ENCODE measurements at regions not wholly inside any gene's neighbourhood (a gene's known extent, or its start where the extent isn't known, plus 50 kb on each side); places are given as distances from the start of the nearest gene placed in this dataset.

GRCh38 chr6:65938000-65938399, 231.0 kb upstream of the EYS start:
- Histone ChIP-seq H3K9me3 (no peaks in the 10 kb centered on the region), H3K27me3 (ENCODE audit: insufficient read depth in 3 of 3, low read length in 2 of 3) (no peaks in the 10 kb centered on the region), H3K36me3 (ENCODE audit: insufficient read depth in 1 of 2, low read depth in 1 of 2) (no peaks in the 10 kb centered on the region), H3K4me1 (no peaks in the 10 kb centered on the region), H3K4me3 (no peak overlapping the region), H3K27ac (no peak overlapping the region)
- ATAC-seq, result no peak
- 30 to 47% (median 45%) methylated on average over 2 of the region's 2 CpGs for WGBS, 3 donors
- intact Hi-C loops (cut with DNase I), result no loop called here
- DNase-seq, result no peak
- no peak for TF ChIP-seq CTCF (IDR thresholded peaks at IDR 0.05)

GRCh38 chr6:65935412-65935811, 228.4 kb upstream of the EYS start:
- no peak overlapping the region for H3K27ac ChIP-seq
- no peaks in the 10 kb centered on the region for H3K36me3 ChIP-seq (ENCODE audit: insufficient read depth in 1 of 2, low read depth in 1 of 2)
- DNase-seq (no peak), ATAC-seq (no peak)
- TF ChIP-seq CTCF (IDR thresholded peaks at IDR 0.05), result no peak
- no peak overlapping the region for H3K4me3 ChIP-seq
- H3K27me3 ChIP-seq (ENCODE audit: insufficient read depth in 3 of 3, low read length in 2 of 3), result no peaks in the 10 kb centered on the region
- intact Hi-C loops (cut with DNase I), result no loop called here
- H3K4me1 ChIP-seq, result no peaks in the 10 kb centered on the region
- 81 to 97% (median 95%) methylated on average over 1 of the region's 1 CpG for whole genome bisulfite sequencing, 3 donors
- H3K9me3 ChIP-seq, result no peaks in the 10 kb centered on the region

- no peak overlapping the region for H3K4me3 ChIP-seq
- WGBS, 3 donors, result 73 to 83% (median 77%) methylated on average over 1 of the region's 1 CpG
- H3K27ac ChIP-seq, result no peak overlapping the region
- no peaks in the 10 kb centered on the region for H3K27me3 ChIP-seq (ENCODE audit: insufficient read depth in 3 of 3, low read length in 2 of 3)
- H3K4me1 ChIP-seq, result no peaks in the 10 kb centered on the region
- H3K36me3 ChIP-seq (ENCODE audit: insufficient read depth in 1 of 2, low read depth in 1 of 2), result no peaks in the 10 kb centered on the region
- no peak for DNase-seq
- no peak for TF ChIP-seq CTCF (IDR thresholded peaks at IDR 0.05)
- intact Hi-C loops (cut with DNase I), result no loop called here
- no peak for ATAC-seq
- no peaks in the 10 kb centered on the region for H3K9me3 ChIP-seq
Observed at GRCh38 chr6:65933390-65933789, 226.4 kb upstream of the EYS start.

GRCh38 chr6:65927141-65927540, 220.1 kb upstream of the EYS start:
- Histone ChIP-seq H3K4me3 (no peak overlapping the region), H3K36me3 (ENCODE audit: insufficient read depth in 1 of 2, low read depth in 1 of 2) (no peaks in the 10 kb centered on the region), H3K27ac (no peak overlapping the region), H3K27me3 (ENCODE audit: insufficient read depth in 3 of 3, low read length in 2 of 3) (no peaks in the 10 kb centered on the region), H3K4me1 (no peaks in the 10 kb centered on the region), H3K9me3 (no peaks in the 10 kb centered on the region)
- no peak for DNase-seq
- ATAC-seq, result no peak
- no peak for TF ChIP-seq CTCF (IDR thresholded peaks at IDR 0.05)
- WGBS, 3 donors, result 93 to 95% (median 94%) methylated on average over 13 of the region's 13 CpGs
- intact Hi-C loops (cut with DNase I), result no loop called here

- Histone ChIP-seq H3K36me3 (ENCODE audit: insufficient read depth in 1 of 2, low read depth in 1 of 2) (no peaks in the 10 kb centered on the region), H3K4me3 (no peak overlapping the region), H3K27me3 (ENCODE audit: insufficient read depth in 3 of 3, low read length in 2 of 3) (no peaks in the 10 kb centered on the region), H3K27ac (no peak overlapping the region), H3K9me3 (no peaks in the 10 kb centered on the region), H3K4me1 (no peaks in the 10 kb centered on the region)
- WGBS, 3 donors, result 62 to 89% (median 80%) methylated on average over 2 of the region's 2 CpGs
- intact Hi-C loops (cut with DNase I), result no loop called here
- DNase-seq, result no peak
- TF ChIP-seq CTCF (IDR thresholded peaks at IDR 0.05), result no peak
- ATAC-seq, result no peak
Observed at GRCh38 chr6:65924411-65924810, 217.4 kb upstream of the EYS start.
